H9 (cell line): ENCODE measurements at regions not wholly inside any gene's neighbourhood (a gene's known extent, or its start where the extent isn't known, plus 50 kb on each side); places are given as distances from the start of the nearest gene placed in this dataset.

Source experiments
- DNase-seq: peaks from one replicate; pipeline ENCODE4 v3.0.0-alpha.2; 2017
- H2AFZ ChIP-seq: one replicate; pipeline ENCODE4 v1.6.1; 2013; ENCODE audit warnings: mild to moderate bottlenecking, low read length, control low read depth, moderate library complexity
- H2AK5ac ChIP-seq: 2 replicates; pipeline ENCODE4 v1.6.1; 2013; ENCODE audit warnings: low read length, control low read depth, mixed read lengths; ENCODE audit not compliant: insufficient read length
- H2BK120ac ChIP-seq: one replicate; pipeline ENCODE4 v1.6.1; 2013; ENCODE audit warnings: low read depth, mild to moderate bottlenecking, low read length, control low read depth, inconsistent platforms; ENCODE audit not compliant: poor library complexity, severe bottlenecking
- H2BK12ac ChIP-seq: 2 replicates; pipeline ENCODE4 v1.6.1; 2013; ENCODE audit warnings: low read length, control low read depth, mixed read lengths, low read depth; ENCODE audit not compliant: insufficient read length
- H2BK15ac ChIP-seq: 2 replicates; pipeline ENCODE4 v1.6.1; 2013; ENCODE audit warnings: low read depth, low read length, control low read depth
- H2BK20ac ChIP-seq: one replicate; pipeline ENCODE4 v1.6.1; 2013; ENCODE audit warnings: low read depth, mild to moderate bottlenecking, low read length, control low read depth, inconsistent platforms; ENCODE audit not compliant: poor library complexity, severe bottlenecking
- H2BK5ac ChIP-seq: 2 replicates; pipeline ENCODE4 v1.6.1; 2013; ENCODE audit warnings: low read length, control low read depth, mixed read lengths; ENCODE audit not compliant: insufficient read length
- H3K14ac ChIP-seq: 2 replicates; pipeline ENCODE4 v1.6.1; 2013; ENCODE audit warnings: low read length, control low read depth; ENCODE audit not compliant: insufficient read depth
- H3K18ac ChIP-seq: 2 replicates; pipeline ENCODE4 v1.6.1; 2013; ENCODE audit warnings: low read depth, mild to moderate bottlenecking, mixed read lengths, low read length, control low read depth; ENCODE audit not compliant: insufficient read length
- H3K23ac ChIP-seq: 2 replicates; pipeline ENCODE4 v1.6.1; 2013; ENCODE audit warnings: low read length, control low read depth, mixed read lengths, low read depth; ENCODE audit not compliant: insufficient read length
- H3K23me2 ChIP-seq: 2 replicates; pipeline ENCODE4 v1.6.1; 2013; ENCODE audit warnings: low read depth, mild to moderate bottlenecking, mixed read lengths, low read length, control low read depth; ENCODE audit not compliant: insufficient read length, poor library complexity, severe bottlenecking
- H3K27ac ChIP-seq: 2 replicates; pipeline ENCODE4 v1.5.1; 2013; ENCODE audit warnings: low read length, control low read depth, mixed read lengths, low read depth; ENCODE audit not compliant: insufficient read length
- H3K27me3 ChIP-seq: 2 replicates; pipeline ENCODE4 v1.6.1; 2013; ENCODE audit warnings: low read length, control low read depth, inconsistent platforms; ENCODE audit not compliant: insufficient read depth
- H3K4ac ChIP-seq: 2 replicates; pipeline ENCODE4 v1.6.1; 2013; ENCODE audit warnings: low read depth, mild to moderate bottlenecking, control low read depth, inconsistent platforms, low read length, moderate library complexity
- H3K4me1 ChIP-seq: 2 replicates; pipeline ENCODE4 v1.6.1; 2013; ENCODE audit warnings: low read length, control low read depth, inconsistent platforms; ENCODE audit not compliant: insufficient read depth
- H3K4me2 ChIP-seq: 2 replicates; pipeline ENCODE4 v1.6.1; 2013; ENCODE audit warnings: low read length, control low read depth, mixed read lengths; ENCODE audit not compliant: insufficient read length, insufficient read depth
- H3K56ac ChIP-seq: 2 replicates; pipeline ENCODE4 v1.6.1; 2013; ENCODE audit warnings: low read depth, mild to moderate bottlenecking, mixed read lengths, low read length, control low read depth; ENCODE audit not compliant: insufficient read length
- H3K79me1 ChIP-seq: 2 replicates; pipeline ENCODE4 v1.6.1; 2013; ENCODE audit warnings: low read depth, mild to moderate bottlenecking, moderate library complexity, low read length, control low read depth, inconsistent platforms; ENCODE audit not compliant: insufficient read depth, poor library complexity, severe bottlenecking
- H3K79me2 ChIP-seq: 2 replicates; pipeline ENCODE4 v1.6.1; 2013; ENCODE audit warnings: low read length, control low read depth, inconsistent platforms; ENCODE audit not compliant: insufficient read depth
- H3K9ac ChIP-seq: 2 replicates; pipeline ENCODE4 v1.6.1; 2013; ENCODE audit warnings: low read length, control low read depth, mixed read lengths; ENCODE audit not compliant: insufficient read length; ENCODE audit errors: extremely low read depth
- H3K9me3 ChIP-seq: one replicate; pipeline ENCODE4 v1.6.1; 2013; ENCODE audit warnings: low read depth, low read length, inconsistent platforms; ENCODE audit not compliant: control insufficient read depth
- H3T11ph ChIP-seq: one replicate; pipeline ENCODE4 v1.6.1; 2013; ENCODE audit warnings: mild to moderate bottlenecking, low read length, control low read depth, inconsistent platforms
- H4K20me1 ChIP-seq: one replicate; pipeline ENCODE4 v1.6.1; 2013; ENCODE audit not compliant: control insufficient read depth, insufficient read length, insufficient read depth
- H4K5ac ChIP-seq: 2 replicates; pipeline ENCODE4 v1.6.1; 2013; ENCODE audit warnings: low read depth, mild to moderate bottlenecking, mixed read lengths, low read length, control low read depth; ENCODE audit not compliant: insufficient read length
- H4K8ac ChIP-seq: replicated peaks from 2 replicates; pipeline ENCODE4 v1.6.1; 2013; ENCODE audit warnings: low read length, control low read depth, mixed read lengths, low read depth; ENCODE audit not compliant: insufficient read length
- H4K91ac ChIP-seq: 2 replicates; pipeline ENCODE4 v1.6.1; 2013; ENCODE audit warnings: low read depth, mild to moderate bottlenecking, moderate library complexity, mixed read lengths, low read length, control low read depth; ENCODE audit not compliant: insufficient read length
- H3K27ac Mint-ChIP-seq, 3 experiments: 2 replicates in 2 of 3; 3 replicates in 1 of 3; pipeline ENCODE4 v1.8.0; 2020 to 2021; ENCODE audit warnings: mixed read lengths in 3 of 3, mild to moderate bottlenecking in 1 of 3, moderate library complexity in 1 of 3
- H3K27me3 Mint-ChIP-seq: 2 replicates; pipeline ENCODE4 v1.8.0; 2021; ENCODE audit warnings: low read depth, mild to moderate bottlenecking, moderate library complexity, mixed read lengths
- H3K36me3 Mint-ChIP-seq, 3 experiments: 2 replicates in 2 of 3; 3 replicates in 1 of 3; pipeline ENCODE4 v1.8.0; 2020 to 2021; ENCODE audit warnings: low read depth in 3 of 3, mixed read lengths in 3 of 3; ENCODE audit not compliant: insufficient read depth in 1 of 3
- H3K4me1 Mint-ChIP-seq, 2 experiments: 2 replicates each; pipeline ENCODE4 v1.8.0; 2020; ENCODE audit warnings: mixed read lengths in 2 of 2
- H3K4me3 Mint-ChIP-seq, 2 experiments: 2 replicates in 1 of 2; 3 replicates in 1 of 2; pipeline ENCODE4 v1.8.0; 2020 to 2021; ENCODE audit warnings: mild to moderate bottlenecking in 2 of 2, mixed read lengths in 2 of 2, moderate library complexity in 1 of 2
- H3K9me3 Mint-ChIP-seq, 2 experiments: 2 replicates in 1 of 2; 3 replicates in 1 of 2; pipeline ENCODE4 v1.8.0; 2020; ENCODE audit warnings: mild to moderate bottlenecking in 2 of 2, mixed read lengths in 2 of 2, moderate library complexity in 1 of 2
- CTCF ChIP-seq: fragments of 200-600 bp; sonication (generic); conservative IDR thresholded peaks from 3 replicates; pipeline ENCODE4 v1.8.0; 2021; ENCODE audit warnings: antibody characterized with exemption, mild to moderate bottlenecking
- WGBS: extraction: QIAGEN DNeasy Blood & Tissue Kit; methylation state at CpG from one replicate; pipeline ENCODE4 v1.1.7; 2013; ENCODE audit warnings: missing lambda C conversion rate, low lambda C conversion rate, mixed read lengths; ENCODE audit not compliant: insufficient read length; ENCODE audit errors: extremely low coverage; 5-methylcytosine and 5-hydroxymethylcytosine counted together

DNA sequence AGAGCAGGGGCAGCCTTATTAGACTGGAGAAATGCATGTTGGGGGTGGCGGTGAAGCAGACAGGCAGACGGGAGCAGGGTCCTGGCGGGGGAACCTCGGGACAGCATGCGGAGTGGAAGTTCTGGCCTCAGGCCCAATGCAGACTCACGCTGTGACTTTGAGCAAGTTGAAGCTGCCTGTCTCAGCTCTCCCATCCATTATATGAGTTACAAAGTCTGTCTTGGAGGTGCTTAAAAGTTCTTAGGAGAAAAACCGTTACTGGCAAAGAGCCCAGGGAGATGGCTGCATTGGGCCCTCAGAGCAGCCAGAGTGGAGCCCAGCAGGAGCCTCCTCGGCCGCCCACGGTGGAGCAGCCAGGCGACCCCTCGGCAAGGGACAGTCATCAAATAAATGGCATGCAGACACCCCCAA, 509.5 kb downstream of the PLXNA4 start:
- WGBS, result no CpG with 5 or more reads among the region's 12 CpGs
- no peak overlapping the region; the same call in 1 of the 2 replicates for H3K14ac ChIP-seq
- H3K4ac ChIP-seq, result no peak overlapping the region
- H3K4me1 ChIP-seq, result no peaks in the 10 kb centered on the region
- H3K27ac ChIP-seq, result no peak overlapping the region
- Mint-ChIP-seq H3K4me1 (peaks cover 15 to 16% of the 10 kb centered on the region in 2 experiments; a peak in 3 of 4 replicates), H3K4me3 (no peak overlapping the region), H3K27me3 (peaks cover 6% of the 10 kb centered on the region), H3K9me3 (no peaks in the 10 kb centered on the region), H3K27ac (peak overlapping the region in 1 of 3 experiments; percentile 63; a peak in 1 of 7 replicates), H3K36me3 (no peaks in the 10 kb centered on the region)
- no peak overlapping the region for H3K4me2 ChIP-seq
- H2BK20ac ChIP-seq, result no peak overlapping the region
- no peak overlapping the region for H2BK120ac ChIP-seq
- no peak overlapping the region for H2AFZ ChIP-seq
- H4K8ac ChIP-seq, result no peak overlapping the region
- no peaks in the 10 kb centered on the region for H3K79me2 ChIP-seq
- H3K9ac ChIP-seq, result no peak overlapping the region
- H2BK5ac ChIP-seq, result no peak overlapping the region
- no peak overlapping the region for H3K18ac ChIP-seq
- DNase-seq, result no peak
- no peak overlapping the region for H3K56ac ChIP-seq
- H2AK5ac ChIP-seq, result no peak overlapping the region
- TF ChIP-seq CTCF, result no peak
- no peaks in the 10 kb centered on the region for H3K27me3 ChIP-seq
- H3K9me3 ChIP-seq, result no peaks in the 10 kb centered on the region
- no peaks in the 10 kb centered on the region for H3K79me1 ChIP-seq
- H3T11ph ChIP-seq, result no peak overlapping the region
- H3K23ac ChIP-seq, result no peak overlapping the region
- no peak overlapping the region for H2BK12ac ChIP-seq
- H4K5ac ChIP-seq, result no peak overlapping the region
- no peak overlapping the region for H4K91ac ChIP-seq
- H3K23me2 ChIP-seq, result no peaks in the 10 kb centered on the region
- H2BK15ac ChIP-seq, result no peak overlapping the region
- no peaks in the 10 kb centered on the region for H4K20me1 ChIP-seq
